ENCODE measurements at regions not wholly inside any gene's neighbourhood (a gene's known extent, or its start where the extent isn't known, plus 50 kb on each side); places are given as distances from the start of the nearest gene placed in this dataset.
"Not testable (repeated sequence)": the region's sequence is repeated elsewhere in the genome, so short reads cannot be mapped to it uniquely, and the experiment has no call there.

DNA sequence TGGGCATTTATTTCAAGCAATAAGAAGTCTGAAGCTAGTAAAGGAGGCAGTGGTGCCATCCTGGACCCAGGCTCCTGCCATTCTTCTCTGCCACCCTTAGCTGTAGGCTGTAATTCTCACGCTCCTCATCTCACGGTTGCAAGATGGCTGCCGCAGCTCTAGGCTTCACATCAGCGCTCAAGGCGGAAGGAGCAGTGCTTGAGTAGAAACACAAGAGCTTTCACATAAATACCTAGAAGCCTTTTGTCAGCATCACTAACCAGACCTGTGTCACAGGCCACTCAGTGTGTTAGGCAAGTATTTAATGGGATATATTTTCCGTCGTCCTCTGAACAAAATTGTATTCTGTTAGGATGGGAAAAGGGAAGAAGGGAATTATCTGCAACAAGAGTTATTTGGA is 118.9 kb upstream of the KLF14 start:
- no peak for DNase-seq (ENCODE audit: insufficient read length, low spot score, missing footprints)
- no peaks in the 10 kb centered on the region for H3K79me2 ChIP-seq (ENCODE audit: insufficient read depth, low read length)
- TF ChIP-seq, protein P1, sequence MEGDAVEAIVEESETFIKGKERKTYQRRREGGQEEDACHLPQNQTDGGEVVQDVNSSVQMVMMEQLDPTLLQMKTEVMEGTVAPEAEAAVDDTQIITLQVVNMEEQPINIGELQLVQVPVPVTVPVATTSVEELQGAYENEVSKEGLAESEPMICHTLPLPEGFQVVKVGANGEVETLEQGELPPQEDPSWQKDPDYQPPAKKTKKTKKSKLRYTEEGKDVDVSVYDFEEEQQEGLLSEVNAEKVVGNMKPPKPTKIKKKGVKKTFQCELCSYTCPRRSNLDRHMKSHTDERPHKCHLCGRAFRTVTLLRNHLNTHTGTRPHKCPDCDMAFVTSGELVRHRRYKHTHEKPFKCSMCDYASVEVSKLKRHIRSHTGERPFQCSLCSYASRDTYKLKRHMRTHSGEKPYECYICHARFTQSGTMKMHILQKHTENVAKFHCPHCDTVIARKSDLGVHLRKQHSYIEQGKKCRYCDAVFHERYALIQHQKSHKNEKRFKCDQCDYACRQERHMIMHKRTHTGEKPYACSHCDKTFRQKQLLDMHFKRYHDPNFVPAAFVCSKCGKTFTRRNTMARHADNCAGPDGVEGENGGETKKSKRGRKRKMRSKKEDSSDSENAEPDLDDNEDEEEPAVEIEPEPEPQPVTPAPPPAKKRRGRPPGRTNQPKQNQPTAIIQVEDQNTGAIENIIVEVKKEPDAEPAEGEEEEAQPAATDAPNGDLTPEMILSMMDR (IDR thresholded peaks at IDR 0.05; ENCODE audit: extremely low read depth, low read depth, low read length), result no peak
- H3K27me3 ChIP-seq (ENCODE audit: insufficient read depth, low read length), result no peaks in the 10 kb centered on the region
- no peak overlapping the region for H3K4me2 ChIP-seq (ENCODE audit: insufficient read depth, low read length)
- H2AFZ ChIP-seq (ENCODE audit: low read length), result no peak overlapping the region
- H4K20me1 ChIP-seq (ENCODE audit: insufficient read depth, low read length), result peaks cover 10% of the 10 kb centered on the region
- no peaks in the 10 kb centered on the region for H3K9me3 ChIP-seq (ENCODE audit: low read depth, low read length)
- H3K4me3 ChIP-seq (ENCODE audit: insufficient read depth, low read length), result no peak overlapping the region
- peaks cover 30% of the 10 kb centered on the region for H3K4me1 ChIP-seq (ENCODE audit: insufficient read depth, low read length)
- no peak overlapping the region for H3K27ac ChIP-seq (ENCODE audit: low read depth, low read length)
- H3K36me3 ChIP-seq (ENCODE audit: insufficient read depth, low read length), result peaks cover 47% of the 10 kb centered on the region

DNA sequence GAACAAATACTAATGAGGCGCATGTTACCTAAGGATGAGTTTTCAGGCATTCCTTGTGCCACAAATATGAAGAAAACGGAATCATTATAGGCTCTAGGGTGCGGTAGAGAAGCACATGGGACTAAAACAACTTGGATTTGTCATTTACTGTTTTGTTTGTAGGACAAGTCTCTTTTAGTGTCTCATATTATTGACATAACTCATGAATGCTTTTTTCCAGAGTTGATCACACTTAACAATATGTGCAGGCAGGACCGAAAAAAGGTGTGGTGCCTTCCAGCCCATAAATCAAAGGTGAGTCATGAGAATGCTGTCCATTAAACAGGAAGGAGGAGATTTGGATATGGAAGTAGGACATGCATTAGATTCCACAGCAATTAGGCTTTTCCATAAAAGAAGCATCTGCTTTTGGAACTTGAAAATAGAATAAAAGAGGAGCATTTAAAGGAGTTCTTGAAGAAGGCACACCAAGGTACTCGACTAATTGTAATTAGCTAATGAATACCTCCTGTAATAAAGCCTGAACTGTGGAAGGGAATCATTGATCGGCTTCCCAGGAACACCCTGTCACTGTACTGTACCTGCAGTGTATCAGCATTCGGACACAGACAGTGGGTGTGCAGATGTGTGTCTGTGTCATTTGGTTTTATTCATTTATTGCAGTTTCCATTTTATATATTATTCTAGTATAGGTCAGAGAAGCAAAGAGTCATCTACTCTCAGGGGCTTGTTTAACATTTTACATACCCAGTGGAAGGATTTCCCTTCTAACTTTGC is 119.7 kb upstream of the KLF14 start:
- peak overlapping the region; percentile 10 for H3K27ac ChIP-seq (ENCODE audit: low read depth, low read length)

DNA sequence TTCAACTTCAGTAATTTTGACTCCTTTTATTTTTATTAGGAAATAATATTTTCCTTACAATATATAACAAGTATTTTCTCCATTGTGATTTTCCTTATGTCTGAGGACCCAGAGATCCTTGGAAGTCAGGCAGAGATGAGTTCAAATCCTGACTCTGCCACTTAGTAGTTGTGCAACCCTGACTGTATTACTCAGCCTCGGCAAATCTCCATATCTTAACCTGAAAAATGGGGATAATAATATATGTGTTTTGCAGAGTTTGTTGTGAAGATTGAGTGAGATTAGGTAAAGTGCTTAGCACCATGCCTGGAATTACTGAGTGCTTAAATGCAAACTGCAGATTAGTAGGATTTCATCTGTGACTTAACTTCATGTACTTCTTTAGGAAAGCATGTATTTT is 120.5 kb upstream of the KLF14 start:
- Histone ChIP-seq H3K9me3 (ENCODE audit: low read depth, low read length) (no peaks in the 10 kb centered on the region), H3K36me3 (ENCODE audit: insufficient read depth, low read length) (peaks cover 56% of the 10 kb centered on the region), H3K4me3 (ENCODE audit: insufficient read depth, low read length) (no peak overlapping the region), H3K4me2 (ENCODE audit: insufficient read depth, low read length) (no peak overlapping the region), H3K27me3 (ENCODE audit: insufficient read depth, low read length) (no peaks in the 10 kb centered on the region), H2AFZ (ENCODE audit: low read length) (no peak overlapping the region), H3K27ac (ENCODE audit: low read depth, low read length) (no peak overlapping the region), H3K4me1 (ENCODE audit: insufficient read depth, low read length) (peaks cover 30% of the 10 kb centered on the region), H3K79me2 (ENCODE audit: insufficient read depth, low read length) (peaks cover 7% of the 10 kb centered on the region), H4K20me1 (ENCODE audit: insufficient read depth, low read length) (peaks cover 10% of the 10 kb centered on the region)
- DNase-seq (ENCODE audit: insufficient read length, low spot score, missing footprints), result no peak
- TF ChIP-seq, protein P1 (IDR thresholded peaks at IDR 0.05; ENCODE audit: extremely low read depth, low read depth, low read length), result no peak

More for the DNA sequence above, 119.7 kb upstream of the KLF14 start:
- peak overlapping the region; percentile 12 for H3K4me2 ChIP-seq (ENCODE audit: insufficient read depth, low read length)
- no peaks in the 10 kb centered on the region for H3K9me3 ChIP-seq (ENCODE audit: low read depth, low read length)
- peaks cover 3% of the 10 kb centered on the region for H3K79me2 ChIP-seq (ENCODE audit: insufficient read depth, low read length)
- TF ChIP-seq, protein P1 (IDR thresholded peaks at IDR 0.05; ENCODE audit: extremely low read depth, low read depth, low read length), result no peak
- H3K4me1 ChIP-seq (ENCODE audit: insufficient read depth, low read length), result peaks cover 30% of the 10 kb centered on the region
- DNase-seq (ENCODE audit: insufficient read length, low spot score, missing footprints), result no peak
- H3K36me3 ChIP-seq (ENCODE audit: insufficient read depth, low read length), result peaks cover 54% of the 10 kb centered on the region
- peaks cover 10% of the 10 kb centered on the region for H4K20me1 ChIP-seq (ENCODE audit: insufficient read depth, low read length)
- no peak overlapping the region for H3K4me3 ChIP-seq (ENCODE audit: insufficient read depth, low read length)
- H3K27me3 ChIP-seq (ENCODE audit: insufficient read depth, low read length), result no peaks in the 10 kb centered on the region
- H2AFZ ChIP-seq (ENCODE audit: low read length), result no peak overlapping the region

DNA sequence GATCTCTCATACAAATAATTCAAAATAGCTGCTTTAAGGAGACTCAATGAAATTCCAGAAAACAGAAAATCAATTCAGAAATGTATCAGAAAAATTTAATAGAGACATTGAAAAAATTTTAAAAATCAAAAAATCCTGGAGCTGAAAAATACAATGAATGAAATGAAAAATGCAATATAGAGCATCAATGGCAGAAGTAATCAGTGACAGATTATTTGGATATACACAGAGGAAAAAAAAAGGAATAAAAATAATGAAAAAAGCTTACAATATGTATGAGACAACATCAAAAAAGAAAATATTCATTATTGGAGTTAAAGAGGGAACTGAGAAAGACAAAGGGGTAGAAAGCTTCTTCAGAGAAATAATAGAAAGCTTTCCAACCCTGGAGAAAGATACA is 122.9 kb upstream of the KLF14 start:
- H3K4me3 ChIP-seq (ENCODE audit: insufficient read depth, low read length), result no peak overlapping the region
- no peaks in the 10 kb centered on the region for H3K27me3 ChIP-seq (ENCODE audit: insufficient read depth, low read length)
- H3K27ac ChIP-seq (ENCODE audit: low read depth, low read length), result no peak overlapping the region
- H3K36me3 ChIP-seq (ENCODE audit: insufficient read depth, low read length), result peaks cover 77% of the 10 kb centered on the region
- DNase-seq (ENCODE audit: insufficient read length, low spot score, missing footprints), result no peak
- peaks cover 14% of the 10 kb centered on the region for H4K20me1 ChIP-seq (ENCODE audit: insufficient read depth, low read length)
- H3K79me2 ChIP-seq (ENCODE audit: insufficient read depth, low read length), result peaks cover 19% of the 10 kb centered on the region
- H3K9me3 ChIP-seq (ENCODE audit: low read depth, low read length), result peaks cover 2% of the 10 kb centered on the region
- no peak overlapping the region for H3K4me2 ChIP-seq (ENCODE audit: insufficient read depth, low read length)
- H2AFZ ChIP-seq (ENCODE audit: low read length), result no peak overlapping the region
- H3K4me1 ChIP-seq (ENCODE audit: insufficient read depth, low read length), result peaks cover 28% of the 10 kb centered on the region
- TF ChIP-seq, protein P1 (IDR thresholded peaks at IDR 0.05; ENCODE audit: extremely low read depth, low read depth, low read length), result no peak

DNA sequence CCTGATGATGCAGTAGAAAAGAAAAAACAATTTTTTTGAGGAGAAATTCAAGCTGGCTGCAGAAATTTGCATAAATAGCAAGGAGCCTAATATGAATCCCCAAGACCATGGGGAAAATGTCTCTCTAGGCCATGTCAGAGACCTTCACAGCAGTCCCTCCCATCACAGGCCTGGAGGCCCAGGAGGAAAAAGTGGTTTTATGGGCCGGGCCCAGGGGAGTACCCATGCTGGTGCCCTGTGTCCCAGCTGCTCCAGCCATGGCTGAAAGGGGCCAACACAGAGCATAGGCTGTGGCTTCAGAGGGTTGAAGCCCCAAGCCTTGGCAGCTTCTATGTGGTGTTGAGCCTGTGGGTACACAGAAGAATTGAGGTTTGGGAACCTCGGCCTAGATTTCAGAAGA is 126.8 kb upstream of the KLF14 start:
- not testable (repeated sequence) for H3K27ac ChIP-seq (ENCODE audit: low read depth, low read length)

More for the DNA sequence above, 126.8 kb upstream of the KLF14 start:
- not testable (repeated sequence) for H3K4me2 ChIP-seq (ENCODE audit: insufficient read depth, low read length); H3K27me3 ChIP-seq (ENCODE audit: insufficient read depth, low read length); DNase-seq (ENCODE audit: insufficient read length, low spot score, missing footprints); H2AFZ ChIP-seq (ENCODE audit: low read length); H3K4me1 ChIP-seq (ENCODE audit: insufficient read depth, low read length); H3K9me3 ChIP-seq (ENCODE audit: low read depth, low read length); H3K4me3 ChIP-seq (ENCODE audit: insufficient read depth, low read length)
- H3K79me2 ChIP-seq (ENCODE audit: insufficient read depth, low read length), result peaks cover 23% of the 10 kb centered on the region
- peaks cover 23% of the 10 kb centered on the region for H4K20me1 ChIP-seq (ENCODE audit: insufficient read depth, low read length)
- peaks cover 84% of the 10 kb centered on the region for H3K36me3 ChIP-seq (ENCODE audit: insufficient read depth, low read length)
